NB4 (cell line): ENCODE measurements at regions not wholly inside any gene's neighbourhood (a gene's known extent, or its start where the extent isn't known, plus 50 kb on each side); places are given as distances from the start of the nearest gene placed in this dataset.

Experiments used
- CTCF ChIP-seq: IDR thresholded peaks from one replicate; pipeline ENCODE4 v1.5.1; 2012; ENCODE audit warnings: low read depth, low read length
- POLR2A ChIP-seq: IDR thresholded peaks from 2 replicates; pipeline ENCODE4 v1.6.1; 2011; ENCODE audit warnings: mild to moderate bottlenecking; ENCODE audit not compliant: insufficient read length; ENCODE audit errors: extremely low read depth

DNA sequence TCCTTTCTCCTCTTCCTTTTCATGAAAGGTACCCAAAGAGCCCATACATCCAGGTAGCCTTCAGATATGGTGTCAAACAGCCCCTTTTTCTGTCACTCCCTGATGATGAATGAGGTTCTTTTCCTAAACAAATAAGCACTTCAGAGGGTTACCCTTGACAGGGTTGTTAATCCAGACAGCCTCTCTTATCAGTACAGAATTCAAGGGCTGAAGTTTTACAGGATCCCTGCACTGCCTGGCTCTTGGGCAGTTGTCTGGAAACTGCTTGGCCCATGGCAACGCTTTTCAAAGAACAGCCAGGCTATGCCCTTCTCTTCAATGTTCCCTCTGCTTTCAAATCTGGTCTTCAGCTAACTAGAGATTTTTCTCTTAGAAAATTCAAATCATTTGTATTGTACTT lies 352.6 kb upstream of the FAM241A start:
- no peak for TF ChIP-seq CTCF
- TF ChIP-seq POLR2A: no peak
